RKO (cell line): ENCODE measurements at regions not wholly inside any gene's neighbourhood (a gene's known extent, or its start where the extent isn't known, plus 50 kb on each side); places are given as distances from the start of the nearest gene placed in this dataset.

Experiments used
- DNase-seq: peaks from one replicate; pipeline ENCODE4 v3.0.0-alpha.2; 2016; ENCODE audit warnings: low spot score

GRCh38 chr11:8799273-8799672 lies 111.7 kb upstream of the AKIP1 start:
- no peak for DNase-seq

- DNase-seq = no peak
Observed at GRCh38 chr11:8800520-8801110, 110.4 kb upstream of the AKIP1 start.

- no peak for DNase-seq
Observed at GRCh38 chr11:8801121-8801520, 109.9 kb upstream of the AKIP1 start.

- no peak for DNase-seq
Observed at GRCh38 chr11:8802251-8802650, 108.7 kb upstream of the AKIP1 start.

- DNase-seq = no peak
Observed at GRCh38 chr11:8803973-8804372, 107.0 kb upstream of the AKIP1 start.

- no peak for DNase-seq
Observed at GRCh38 chr11:8805296-8805695, 105.7 kb upstream of the AKIP1 start.

- no peak for DNase-seq
Observed at GRCh38 chr11:8806974-8807373, 104.0 kb upstream of the AKIP1 start.

GRCh38 chr11:8807544-8808225 lies 103.3 kb upstream of the AKIP1 start:
- no peak for DNase-seq

GRCh38 chr11:8808226-8808585 lies 102.8 kb upstream of the AKIP1 start:
- DNase-seq = no peak

GRCh38 chr11:8809241-8809938 lies 101.6 kb upstream of the AKIP1 start:
- DNase-seq = no peak

GRCh38 chr11:8809939-8810539 lies 101.0 kb upstream of the AKIP1 start:
- no peak for DNase-seq

GRCh38 chr11:8810540-8811301 lies 100.3 kb upstream of the AKIP1 start:
- no peak for DNase-seq

- DNase-seq = no peak
Observed at GRCh38 chr11:8811571-8811970, 99.4 kb upstream of the AKIP1 start.

GRCh38 chr11:8812438-8812837 lies 98.6 kb upstream of the AKIP1 start:
- DNase-seq = no peak

GRCh38 chr11:8813658-8814057 lies 97.3 kb upstream of the AKIP1 start:
- DNase-seq = peak; percentile 66

GRCh38 chr11:8814209-8814922 lies 96.6 kb upstream of the AKIP1 start:
- DNase-seq = no peak

- no peak for DNase-seq
Observed at GRCh38 chr11:8814923-8815240, 96.1 kb upstream of the AKIP1 start.

GRCh38 chr11:8818421-8818820 lies 92.6 kb upstream of the AKIP1 start:
- no peak for DNase-seq

GRCh38 chr11:8820401-8820800 lies 90.6 kb upstream of the AKIP1 start:
- DNase-seq = no peak

GRCh38 chr11:8822469-8822868 lies 88.5 kb upstream of the AKIP1 start:
- no peak for DNase-seq

GRCh38 chr11:8823174-8823742 lies 87.7 kb upstream of the AKIP1 start:
- no peak for DNase-seq
